ENCODE measurements at regions not wholly inside any gene's neighbourhood (a gene's known extent, or its start where the extent isn't known, plus 50 kb on each side); places are given as distances from the start of the nearest gene placed in this dataset.

DNA sequence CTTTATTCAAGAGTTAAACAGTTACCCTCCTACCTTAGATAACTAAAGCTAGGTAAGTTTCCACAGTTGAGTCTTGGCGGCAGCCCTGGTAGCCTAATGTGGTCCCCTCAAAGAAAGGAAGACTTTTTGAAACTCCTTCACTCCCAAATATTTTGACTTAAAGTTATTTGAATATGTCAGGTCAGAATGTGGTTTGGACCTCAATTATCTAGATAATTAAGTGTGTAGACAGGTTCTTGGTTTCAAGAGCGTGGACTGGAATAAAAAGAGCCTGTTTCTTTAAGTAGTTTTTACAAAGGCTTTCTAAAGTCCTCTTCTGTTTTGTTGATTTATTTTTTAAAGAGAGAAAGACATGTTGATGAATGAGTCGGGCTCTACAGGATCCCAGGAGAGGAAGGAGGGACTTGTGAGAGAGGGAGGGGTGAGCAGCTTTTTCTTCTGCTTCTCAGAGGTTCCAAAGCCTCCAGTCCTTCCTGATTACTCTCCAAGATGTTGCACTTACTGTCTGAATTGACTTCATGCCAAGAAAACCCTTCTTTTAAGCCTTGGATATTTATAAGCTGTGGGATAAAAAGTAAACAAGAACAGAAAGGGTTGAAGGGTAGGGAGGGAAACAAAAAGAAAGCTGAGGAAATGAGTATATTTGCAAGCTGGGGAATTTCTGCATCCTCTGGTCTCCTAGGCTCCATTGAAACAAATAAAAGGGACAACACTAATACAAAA is 457.4 kb downstream of the IGSF11 start:
- DNase-seq (ENCODE audit: extremely low spot score) = no peak
- POLR2A ChIA-PET = no interaction called here

GRCh38 chr3:118578559-118578958 is 456.1 kb downstream of the IGSF11 start:
- CTCF ChIA-PET = no interaction called here
- POLR2A ChIA-PET = no interaction called here
- TF ChIP-seq, protein P1, sequence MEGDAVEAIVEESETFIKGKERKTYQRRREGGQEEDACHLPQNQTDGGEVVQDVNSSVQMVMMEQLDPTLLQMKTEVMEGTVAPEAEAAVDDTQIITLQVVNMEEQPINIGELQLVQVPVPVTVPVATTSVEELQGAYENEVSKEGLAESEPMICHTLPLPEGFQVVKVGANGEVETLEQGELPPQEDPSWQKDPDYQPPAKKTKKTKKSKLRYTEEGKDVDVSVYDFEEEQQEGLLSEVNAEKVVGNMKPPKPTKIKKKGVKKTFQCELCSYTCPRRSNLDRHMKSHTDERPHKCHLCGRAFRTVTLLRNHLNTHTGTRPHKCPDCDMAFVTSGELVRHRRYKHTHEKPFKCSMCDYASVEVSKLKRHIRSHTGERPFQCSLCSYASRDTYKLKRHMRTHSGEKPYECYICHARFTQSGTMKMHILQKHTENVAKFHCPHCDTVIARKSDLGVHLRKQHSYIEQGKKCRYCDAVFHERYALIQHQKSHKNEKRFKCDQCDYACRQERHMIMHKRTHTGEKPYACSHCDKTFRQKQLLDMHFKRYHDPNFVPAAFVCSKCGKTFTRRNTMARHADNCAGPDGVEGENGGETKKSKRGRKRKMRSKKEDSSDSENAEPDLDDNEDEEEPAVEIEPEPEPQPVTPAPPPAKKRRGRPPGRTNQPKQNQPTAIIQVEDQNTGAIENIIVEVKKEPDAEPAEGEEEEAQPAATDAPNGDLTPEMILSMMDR (IDR thresholded peaks at IDR 0.05; ENCODE audit: control extremely low read depth, extremely low read depth, low read depth, missing control alignments) = no peak
- no peak for DNase-seq (ENCODE audit: extremely low spot score)

More for the DNA sequence above, 457.4 kb downstream of the IGSF11 start:
- CTCF ChIA-PET = interaction anchor here (1.3 kb wide), 1 partner anchor 580 kb away, joined by 3 read pairs; no protein-coding TSS in a partner anchor
- TF ChIP-seq, protein P1 (IDR thresholded peaks at IDR 0.05; ENCODE audit: control extremely low read depth, extremely low read depth, low read depth, missing control alignments) = no peak

- POLR2A ChIA-PET = no interaction called here
- DNase-seq (ENCODE audit: extremely low spot score) = no peak
- TF ChIP-seq, protein P1 (IDR thresholded peaks at IDR 0.05; ENCODE audit: control extremely low read depth, extremely low read depth, low read depth, missing control alignments) = no peak
- CTCF ChIA-PET = interaction anchor here (1.6 kb wide), 1 partner anchor 18 kb away, joined by 4 read pairs; no protein-coding TSS in a partner anchor
These were observed 447.5 kb downstream of the IGSF11 start for GRCh38 chr3:118587037-118587741.

GRCh38 chr3:118587847-118588246 is 446.8 kb downstream of the IGSF11 start:
- DNase-seq (ENCODE audit: extremely low spot score) = no peak
- TF ChIP-seq, protein P1 (IDR thresholded peaks at IDR 0.05; ENCODE audit: control extremely low read depth, extremely low read depth, low read depth, missing control alignments) = no peak
- CTCF ChIA-PET = interaction anchor here (1.6 kb wide), 1 partner anchor 17 kb away, joined by 4 read pairs; no protein-coding TSS in a partner anchor
- POLR2A ChIA-PET = no interaction called here

GRCh38 chr3:118593277-118593670 is 441.4 kb downstream of the IGSF11 start:
- no peak for DNase-seq (ENCODE audit: extremely low spot score)
- CTCF ChIA-PET = interaction anchor here (1.5 to 1.7 kb wide), 2 partner anchors 13 to 18 kb away, joined by 3 to 5 read pairs; no protein-coding TSS in a partner anchor
- TF ChIP-seq, protein P1 (IDR thresholded peaks at IDR 0.05; ENCODE audit: control extremely low read depth, extremely low read depth, low read depth, missing control alignments) = no peak
- POLR2A ChIA-PET = no interaction called here

DNA sequence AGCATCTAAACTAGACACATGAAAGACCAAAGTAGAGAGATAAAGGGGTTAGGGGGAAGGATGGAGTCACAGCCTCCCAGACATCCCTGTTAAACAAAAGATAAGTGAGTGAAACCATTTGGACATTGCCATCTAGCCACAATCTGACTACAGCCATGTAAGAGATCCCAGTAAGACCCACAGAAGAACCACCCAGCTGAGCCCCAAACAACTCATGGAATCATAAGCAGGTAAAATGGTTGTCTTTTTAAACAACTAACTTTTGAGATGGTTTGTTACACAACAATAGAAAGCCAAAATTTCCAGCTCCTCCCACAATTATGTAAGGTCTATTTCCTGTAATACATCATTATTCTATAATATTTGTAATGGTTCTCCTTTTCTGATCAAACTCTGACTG is 437.5 kb downstream of the IGSF11 start:
- CTCF ChIA-PET = interaction anchor here (1.1 kb wide), 1 partner anchor 17 kb away, joined by 3 read pairs; no protein-coding TSS in a partner anchor

More for the DNA sequence above, 437.5 kb downstream of the IGSF11 start:
- DNase-seq (ENCODE audit: extremely low spot score) = no peak
- POLR2A ChIA-PET = no interaction called here
- TF ChIP-seq, protein P1 (IDR thresholded peaks at IDR 0.05; ENCODE audit: control extremely low read depth, extremely low read depth, low read depth, missing control alignments) = no peak
